Pancreas (tissue), 10 donors: ENCODE measurements at regions not wholly inside any gene's neighbourhood (a gene's known extent, or its start where the extent isn't known, plus 50 kb on each side); places are given as distances from the start of the nearest gene placed in this dataset.

ENCODE experiments used
- ATAC-seq, 4 donors: fragments of 200-7000 bp; cut with Tn5 transposase; one replicate each; pipeline versions ENCODE4 v1.8.0 to v1.9.1; 2020; ENCODE audit warnings: mild to moderate bottlenecking in 4 of 4, moderate library complexity in 4 of 4
- DNase-seq, 6 donors: peaks; one replicate each; pipeline ENCODE4 v3.0.0-alpha.2; 2020
- FAIRE-seq: peaks from 2 replicates; lab custom pipeline; 2012; peaks lifted over from hg19 to GRCh38; lab: Jason Lieb, UNC
- H3K27ac ChIP-seq, 4 donors: fragments of 200-600 bp; sonication (generic); 1 replicate in 3 of 4; 2 replicates in 1 of 4; pipeline versions ENCODE4 v1.5.0 to v1.8.0; 2020
- H3K27me3 ChIP-seq, 4 donors: fragments of 200-600 bp; one replicate each; pipeline ENCODE4 v1.8.0; 2021
- H3K36me3 ChIP-seq, 3 donors: fragments of 200-600 bp; sonication (generic) in 1 of 3; one replicate each; pipeline versions ENCODE4 v1.5.0 to v1.8.0; 2020 to 2021
- H3K4me1 ChIP-seq, 3 donors: fragments of 200-600 bp; one replicate each; pipeline ENCODE4 v1.8.0; 2021
- H3K4me3 ChIP-seq, 4 donors: fragments of 200-600 bp; sonication (generic) in 2 of 4; one replicate each; pipeline versions ENCODE4 v1.5.0 to v1.8.0; 2020 to 2021
- H3K9me3 ChIP-seq, 4 donors: fragments of 200-600 bp; one replicate each; pipeline ENCODE4 v1.8.0; 2021
- CTCF ChIP-seq, 4 donors: fragments of 200-600 bp; sonication (generic) in 3 of 4; IDR thresholded peaks; one replicate each; pipeline versions ENCODE4 v1.5.0 to v1.8.0; 2021; ENCODE audit warnings: antibody characterized with exemption in 4 of 4
- WGBS, 2 donors: extraction: QIAGEN DNeasy Blood & Tissue Kit; methylation state at CpG; one replicate each; pipeline ENCODE4 v1.1.7; 2013; 5-methylcytosine and 5-hydroxymethylcytosine counted together
- intact Hi-C, 3 donors: fragments of 100-400 bp; cut with DNase I; formaldehyde crosslinking; loops; one replicate each; pipeline versions ENCODE4 v1.11.1 to v1.14.2; 2022
- donor health status: healthy with polysubstance abuse.
- donor health status: DM: no; HTN: no; CAD: no; lungs with moderate emphysema.
- donor health status: DM: no; HTN: no; CAD: no.
- donor health status: control.
- donor health status: control.
- donor health status: Bipolar disorder and iron deficiency.
- donor health status: DM: yes; HTN: yes; CAD: no.
- donor health status: DM: no; HTN: no; CAD: no.
- donor health status: DM: no; HTN: no; CAD: no.
- donor health status: DM: yes; HTN: yes; CAD: no.

GRCh38 chr7:41763626-41764025 lies 60.7 kb upstream of the INHBA start:
- no peak for TF ChIP-seq CTCF (IDR thresholded peaks at IDR 0.05)
- intact Hi-C loops: no loop called here
- DNase-seq (no peak), FAIRE-seq (no peak), ATAC-seq (no peak)
- Histone ChIP-seq H3K4me3 (no peak overlapping the region), H3K9me3 (no peaks in the 10 kb centered on the region), H3K4me1 (no peaks in the 10 kb centered on the region), H3K36me3 (no peaks in the 10 kb centered on the region), H3K27ac (no peak overlapping the region), H3K27me3 (no peaks in the 10 kb centered on the region)
- WGBS, 2 donors: 50 to 64% methylated on average over 4 of the region's 4 CpGs

- ATAC-seq (no peak), DNase-seq (no peak), FAIRE-seq (no peak)
- Histone ChIP-seq H3K4me3 (no peak overlapping the region), H3K4me1 (no peaks in the 10 kb centered on the region), H3K27ac (no peak overlapping the region), H3K27me3 (no peaks in the 10 kb centered on the region), H3K9me3 (no peaks in the 10 kb centered on the region), H3K36me3 (no peaks in the 10 kb centered on the region)
- no peak for TF ChIP-seq CTCF (IDR thresholded peaks at IDR 0.05)
- intact Hi-C loops: no loop called here
These were observed 59.8 kb upstream of the INHBA start for GRCh38 chr7:41762641-41763040.

GRCh38 chr7:41760293-41760692 lies 57.4 kb upstream of the INHBA start:
- H3K9me3 ChIP-seq: no peaks in the 10 kb centered on the region
- 79 to 82% methylated on average over 1 of the region's 1 CpG for WGBS, 2 donors
- intact Hi-C loops: no loop called here
- no peak overlapping the region for H3K27ac ChIP-seq
- H3K4me3 ChIP-seq: no peak overlapping the region
- no peak for TF ChIP-seq CTCF (IDR thresholded peaks at IDR 0.05)
- no peak for FAIRE-seq
- no peaks in the 10 kb centered on the region for H3K4me1 ChIP-seq
- no peaks in the 10 kb centered on the region for H3K27me3 ChIP-seq
- no peak for DNase-seq
- H3K36me3 ChIP-seq: no peaks in the 10 kb centered on the region
- ATAC-seq: no peak

GRCh38 chr7:41758321-41758720 lies 55.4 kb upstream of the INHBA start:
- no peak overlapping the region for H3K27ac ChIP-seq
- intact Hi-C loops: no loop called here
- no peaks in the 10 kb centered on the region for H3K9me3 ChIP-seq
- no peaks in the 10 kb centered on the region for H3K36me3 ChIP-seq
- no peaks in the 10 kb centered on the region for H3K4me1 ChIP-seq
- DNase-seq (no peak), FAIRE-seq (no peak), ATAC-seq (no peak)
- 47 to 61% methylated on average over 3 of the region's 3 CpGs for WGBS, 2 donors
- no peak overlapping the region for H3K4me3 ChIP-seq
- no peaks in the 10 kb centered on the region for H3K27me3 ChIP-seq
- TF ChIP-seq CTCF (IDR thresholded peaks at IDR 0.05): no peak

GRCh38 chr7:41756650-41757182 lies 53.8 kb upstream of the INHBA start:
- FAIRE-seq (no peak), DNase-seq (no peak), ATAC-seq (no peak)
- no peak for TF ChIP-seq CTCF (IDR thresholded peaks at IDR 0.05)
- WGBS, 2 donors: 32 to 40% methylated on average over 3 of the region's 3 CpGs
- no peaks in the 10 kb centered on the region for H3K36me3 ChIP-seq
- no peaks in the 10 kb centered on the region for H3K4me1 ChIP-seq
- no peaks in the 10 kb centered on the region for H3K9me3 ChIP-seq
- intact Hi-C loops: no loop called here
- H3K4me3 ChIP-seq: no peak overlapping the region
- no peaks in the 10 kb centered on the region for H3K27me3 ChIP-seq
- no peak overlapping the region for H3K27ac ChIP-seq
